ENCODE measurements at regions not wholly inside any gene's neighbourhood (a gene's known extent, or its start where the extent isn't known, plus 50 kb on each side); places are given as distances from the start of the nearest gene placed in this dataset.
"Not testable (repeated sequence)": the region's sequence is repeated elsewhere in the genome, so short reads cannot be mapped to it uniquely, and the experiment has no call there.

- no peak overlapping the region for H3K4me3 ChIP-seq (ENCODE audit: low read depth, low read length)
- TF ChIP-seq CTCF (IDR thresholded peaks at IDR 0.05; ENCODE audit: low read depth, low read length): no peak
These were observed 127.8 kb upstream of the DIAPH2 start for GRCh38 chrX:96556886-96557285.

GRCh38 chrX:96561129-96561528 lies 123.5 kb upstream of the DIAPH2 start:
- H3K4me3 ChIP-seq (ENCODE audit: low read depth, low read length): not testable (repeated sequence)

GRCh38 chrX:96563646-96564045 lies 121.0 kb upstream of the DIAPH2 start:
- TF ChIP-seq CTCF (IDR thresholded peaks at IDR 0.05; ENCODE audit: low read depth, low read length): no peak
- H3K4me3 ChIP-seq (ENCODE audit: low read depth, low read length): no peak overlapping the region

- TF ChIP-seq CTCF (IDR thresholded peaks at IDR 0.05; ENCODE audit: low read depth, low read length): no peak
- no peak overlapping the region for H3K4me3 ChIP-seq (ENCODE audit: low read depth, low read length)
These were observed 120.0 kb upstream of the DIAPH2 start for GRCh38 chrX:96564595-96564994.

GRCh38 chrX:96566878-96567277 lies 117.8 kb upstream of the DIAPH2 start:
- H3K4me3 ChIP-seq (ENCODE audit: low read depth, low read length): no peak overlapping the region
- TF ChIP-seq CTCF (IDR thresholded peaks at IDR 0.05; ENCODE audit: low read depth, low read length): no peak

- no peak for TF ChIP-seq CTCF (IDR thresholded peaks at IDR 0.05; ENCODE audit: low read depth, low read length)
These were observed 116.6 kb upstream of the DIAPH2 start for GRCh38 chrX:96568071-96568470.

GRCh38 chrX:96569034-96569433 lies 115.6 kb upstream of the DIAPH2 start:
- TF ChIP-seq CTCF (IDR thresholded peaks at IDR 0.05; ENCODE audit: low read depth, low read length): no peak
- no peak overlapping the region for H3K4me3 ChIP-seq (ENCODE audit: low read depth, low read length)

More at GRCh38 chrX:96568071-96568470, 116.6 kb upstream of the DIAPH2 start:
- H3K4me3 ChIP-seq (ENCODE audit: low read depth, low read length): no peak overlapping the region

GRCh38 chrX:96575011-96575410 lies 109.6 kb upstream of the DIAPH2 start:
- no peak overlapping the region for H3K4me3 ChIP-seq (ENCODE audit: low read depth, low read length)
- no peak for TF ChIP-seq CTCF (IDR thresholded peaks at IDR 0.05; ENCODE audit: low read depth, low read length)

Data from WI38 (cell line).